ENCODE measurements at regions not wholly inside any gene's neighbourhood (a gene's known extent, or its start where the extent isn't known, plus 50 kb on each side); places are given as distances from the start of the nearest gene placed in this dataset.
A peak's percentile ranks its signal among the peaks of the same experiment; 100 is the strongest.

DNA sequence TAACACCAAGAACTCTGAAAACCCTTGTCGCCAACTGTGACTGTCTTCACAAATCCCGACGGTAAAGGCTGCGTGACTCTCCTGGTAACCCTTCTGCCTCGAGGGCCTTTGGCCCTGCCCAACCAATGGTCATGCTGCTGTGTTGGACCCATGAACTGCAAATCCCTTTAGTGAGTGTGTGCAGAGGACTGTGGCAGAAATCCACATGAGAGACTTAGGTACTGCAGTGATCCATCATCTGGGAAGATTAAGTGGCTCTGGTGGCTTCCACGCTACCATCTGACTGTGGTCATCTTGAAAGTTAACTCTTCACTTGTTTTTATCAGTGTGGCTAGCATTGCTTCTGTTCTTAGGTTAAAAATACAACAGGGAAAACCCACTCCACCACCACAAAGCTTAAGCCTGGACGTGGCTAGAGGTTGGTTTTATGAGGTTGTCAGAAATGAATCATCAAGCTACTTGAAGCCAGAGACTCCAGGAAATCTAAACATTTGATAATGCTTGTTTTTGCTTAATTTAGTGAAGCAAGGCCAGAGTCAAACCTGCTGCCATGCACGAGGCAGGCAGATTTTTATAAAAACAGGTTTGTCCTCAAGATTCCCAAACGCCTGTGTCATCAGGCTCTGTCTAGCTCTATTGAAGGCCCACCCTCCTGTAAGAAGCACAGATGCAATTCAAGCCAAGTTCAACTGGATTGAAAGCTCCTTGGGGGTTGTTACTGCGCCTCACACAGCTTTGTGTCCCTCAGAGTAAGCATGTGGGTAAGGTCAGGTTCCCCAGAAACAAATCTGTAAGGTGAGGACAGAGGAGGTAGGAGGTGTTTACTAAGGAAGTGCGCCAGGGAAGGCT lies 52.7 kb upstream of the ERCC6L2 start:
- peak; percentile 88 for DNase-seq

DNA sequence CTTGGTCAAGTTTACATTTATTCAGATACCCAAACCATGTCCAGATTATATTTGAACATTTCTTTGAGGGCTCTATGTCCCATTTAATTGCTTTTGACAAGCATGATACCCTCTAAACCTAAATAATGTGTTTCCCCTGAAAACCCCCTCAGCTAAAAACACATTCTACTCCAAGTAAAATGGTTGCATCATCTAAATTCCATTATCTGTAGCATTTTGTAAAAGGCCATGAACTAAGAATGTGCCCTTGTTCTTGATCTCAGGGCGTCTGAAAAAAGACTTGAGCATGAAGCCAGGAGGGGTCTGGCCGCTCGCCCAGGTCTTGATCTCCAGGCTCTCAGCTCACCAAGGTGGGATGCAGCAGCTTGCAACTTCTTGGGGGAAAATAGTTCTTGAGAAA lies 53.5 kb upstream of the ERCC6L2 start:
- DNase-seq, result no peak

GRCh38 chr9:95820074-95820473 lies 55.4 kb upstream of the ERCC6L2 start:
- DNase-seq, result no peak

DNA sequence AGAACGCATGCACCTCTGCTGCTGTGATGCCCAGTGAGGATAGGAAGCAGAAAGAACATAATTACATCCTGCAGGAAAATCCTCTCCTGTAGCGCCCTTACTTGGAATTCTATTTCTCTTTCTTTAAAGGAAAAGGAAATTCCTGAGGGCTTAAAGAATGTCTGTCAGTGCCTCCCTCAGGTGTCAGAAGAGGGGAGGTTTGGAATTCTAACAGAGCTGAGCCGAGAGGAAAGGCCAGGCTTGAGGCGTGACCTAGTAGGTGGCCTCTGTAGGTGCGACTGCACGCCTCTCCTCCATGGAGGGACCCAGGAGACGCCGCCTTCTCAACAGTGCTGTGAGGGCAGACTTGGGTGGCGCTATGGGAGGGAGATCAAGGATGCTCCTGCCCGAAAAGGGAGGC lies 55.9 kb upstream of the ERCC6L2 start:
- DNase-seq, result no peak

DNA sequence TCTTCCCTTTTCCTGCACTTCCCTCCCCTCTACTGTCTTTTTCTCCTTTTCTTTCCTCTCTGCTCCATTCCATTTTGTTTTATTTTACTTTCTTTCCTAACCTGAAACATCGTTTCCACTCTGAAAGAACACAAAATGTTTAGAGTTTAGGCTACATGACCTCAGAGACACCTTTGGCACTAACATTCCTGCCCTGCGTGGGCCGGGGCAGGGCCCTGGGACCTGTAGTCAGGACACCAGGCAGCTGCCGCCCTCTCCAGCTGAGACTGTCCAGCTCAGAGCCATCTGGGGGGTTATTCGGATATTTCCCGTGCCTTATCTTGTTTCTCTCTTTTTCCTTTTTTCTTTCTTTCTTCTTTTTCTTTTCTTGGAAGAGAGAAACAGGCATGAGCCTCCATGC lies 58.3 kb upstream of the ERCC6L2 start:
- DNase-seq, result no peak

DNA sequence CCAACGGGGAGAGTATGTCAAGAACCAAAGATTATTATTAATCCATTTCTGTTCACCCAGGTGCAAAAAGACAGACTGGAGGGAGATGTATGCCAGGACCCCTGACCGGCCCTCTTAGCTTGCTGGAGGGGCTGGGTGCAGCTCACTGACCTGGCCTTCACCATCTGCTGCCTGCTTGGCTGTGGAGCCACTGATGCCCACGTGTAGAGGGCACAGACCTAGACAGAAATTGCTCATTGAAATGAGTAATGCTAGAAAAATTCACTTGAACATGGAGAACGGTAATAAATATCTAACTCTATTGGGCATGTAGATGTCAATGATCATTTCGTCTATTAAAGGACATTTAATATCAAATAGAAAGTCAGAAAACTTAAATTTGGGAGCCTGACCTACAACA lies 58.8 kb upstream of the ERCC6L2 start:
- DNase-seq, result peak; percentile 39

DNA sequence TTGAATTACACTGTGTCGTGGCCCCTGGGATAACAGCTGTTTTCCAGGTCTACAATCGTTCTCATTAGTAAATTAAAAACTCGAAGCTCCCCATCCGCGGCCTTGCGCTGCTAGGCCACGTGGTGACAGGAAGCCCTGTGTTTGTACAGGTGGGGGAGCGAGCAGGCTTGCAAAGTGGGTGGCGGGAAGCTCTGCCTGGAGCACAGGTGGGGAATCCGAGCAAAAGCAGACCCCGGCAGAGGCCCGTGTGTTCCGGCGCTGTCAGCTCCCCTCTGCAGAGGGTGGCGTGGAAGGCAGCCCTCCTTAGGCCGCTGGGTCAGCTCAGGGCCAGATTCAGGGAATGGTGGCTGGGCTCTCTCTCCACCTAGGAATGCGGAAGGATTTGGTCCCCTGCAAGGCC lies 59.5 kb upstream of the ERCC6L2 start:
- no peak for DNase-seq

- peak; percentile 61 for DNase-seq
These were observed 60.4 kb upstream of the ERCC6L2 start for GRCh38 chr9:95815133-95815532.

GRCh38 chr9:95813923-95814322 lies 61.6 kb upstream of the ERCC6L2 start:
- no peak for DNase-seq

- no peak for DNase-seq
These were observed 64.7 kb upstream of the ERCC6L2 start for GRCh38 chr9:95810814-95811213.

GRCh38 chr9:95810133-95810532 lies 65.4 kb upstream of the ERCC6L2 start:
- no peak for DNase-seq

DNA sequence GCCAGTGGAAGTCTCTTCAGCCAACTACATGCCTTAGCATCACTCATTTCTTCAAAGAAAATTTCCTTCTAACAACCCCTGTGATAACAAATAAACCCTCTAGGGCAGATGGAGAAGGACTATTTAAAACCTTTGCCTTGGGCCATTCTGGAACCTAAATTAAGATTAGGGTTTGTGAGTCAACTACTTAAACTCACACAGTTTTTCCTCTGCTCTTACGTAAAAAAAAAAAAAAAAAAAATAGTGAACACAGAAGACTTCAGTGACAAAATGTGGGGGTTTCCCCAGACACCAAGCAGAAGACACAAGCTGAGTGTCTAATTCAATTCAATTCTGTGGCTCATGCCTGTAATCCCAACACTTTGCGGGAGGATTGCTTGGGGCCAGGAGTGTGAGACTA lies 65.8 kb upstream of the ERCC6L2 start:
- DNase-seq, result no peak

- DNase-seq, result peak; percentile 72
These were observed 67.5 kb upstream of the ERCC6L2 start for GRCh38 chr9:95808011-95808410.

GRCh38 chr9:95807326-95807947 lies 68.1 kb upstream of the ERCC6L2 start:
- DNase-seq, result no peak

DNA sequence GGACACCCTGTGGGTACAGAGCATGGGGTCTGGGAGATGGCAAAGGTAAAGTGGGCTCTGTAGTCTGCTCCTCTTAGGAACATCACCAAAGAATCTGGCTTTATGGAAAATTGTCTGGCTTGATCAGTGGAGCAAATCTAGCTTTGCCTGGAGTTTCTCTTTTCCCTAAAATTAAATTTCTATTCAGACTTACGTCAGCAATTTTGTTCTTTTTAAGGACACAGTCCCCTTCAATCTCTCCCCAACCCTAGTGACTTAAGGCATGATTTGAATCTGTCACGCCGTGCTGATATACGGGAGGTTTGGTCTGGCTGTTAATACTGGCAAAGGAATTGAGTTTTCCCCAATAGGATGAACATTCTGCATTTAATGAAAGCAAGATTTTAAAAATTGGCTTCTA lies 72.3 kb upstream of the ERCC6L2 start:
- DNase-seq, result no peak

DNA sequence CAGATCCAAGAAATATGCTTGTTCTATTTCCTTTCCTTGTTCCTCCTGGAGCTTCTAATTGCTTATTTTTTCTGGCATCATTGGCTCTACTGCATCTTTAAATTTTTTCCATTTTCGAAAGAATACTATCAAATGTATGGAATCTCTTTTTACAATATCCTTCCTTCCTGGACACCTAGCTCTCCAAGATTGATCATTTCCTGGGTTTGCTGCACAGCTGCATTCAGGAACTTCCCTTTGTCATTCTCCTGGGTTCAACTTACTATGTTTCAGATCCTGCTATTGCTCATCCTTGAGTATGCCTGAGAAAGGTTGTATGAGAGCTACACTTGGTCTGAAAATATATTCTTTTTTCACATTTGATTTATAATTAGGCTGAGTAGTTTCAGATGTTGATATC lies 73.7 kb upstream of the ERCC6L2 start:
- DNase-seq, result no peak

DNA sequence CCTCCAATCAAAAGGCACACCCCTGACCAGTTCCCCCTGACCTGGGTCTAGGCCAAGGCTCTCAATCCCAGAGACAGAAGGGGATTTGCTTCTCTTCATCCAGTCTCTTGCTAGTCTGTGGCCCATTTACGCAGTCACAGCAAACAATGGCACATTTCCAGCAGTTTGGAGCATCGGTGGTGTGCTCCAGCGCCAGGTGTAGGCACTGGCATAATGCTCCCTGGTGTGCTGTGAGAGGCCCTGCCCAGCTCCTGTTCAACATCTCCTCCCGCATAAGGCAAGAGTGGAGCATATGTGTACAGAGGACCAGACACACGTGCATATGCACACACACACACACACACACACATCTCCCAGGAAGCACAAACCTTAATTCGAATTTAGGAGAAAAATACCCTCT lies 79.5 kb upstream of the ERCC6L2 start:
- DNase-seq, result no peak

- DNase-seq, result peak; percentile 96
These were observed 81.3 kb upstream of the ERCC6L2 start for GRCh38 chr9:95793924-95794828.

- no peak for DNase-seq
These were observed 83.8 kb upstream of the ERCC6L2 start for GRCh38 chr9:95791695-95792094.

GRCh38 chr9:95791286-95791685 lies 84.2 kb upstream of the ERCC6L2 start:
- no peak for DNase-seq

- DNase-seq, result no peak
These were observed 86.9 kb upstream of the ERCC6L2 start for GRCh38 chr9:95788521-95788991.

DNA sequence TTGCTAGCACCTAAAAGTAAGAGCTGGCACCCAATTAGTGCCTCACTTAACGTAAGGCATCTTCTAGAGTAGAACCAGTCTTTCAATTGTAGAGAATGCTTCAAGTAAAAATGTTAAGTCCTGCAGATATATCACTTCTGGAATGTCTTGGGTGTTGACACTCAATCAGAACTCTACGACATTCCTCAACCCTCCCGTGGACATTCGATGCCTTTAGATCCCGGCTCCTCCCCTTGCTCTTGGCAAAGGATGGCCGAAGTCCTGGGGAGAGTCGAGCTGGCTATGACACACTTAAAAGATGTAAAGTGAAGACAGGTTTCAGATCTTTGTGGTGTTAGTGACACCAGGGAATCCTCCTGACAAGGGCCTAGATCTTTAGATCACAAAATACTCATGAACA lies 87.5 kb upstream of the ERCC6L2 start:
- no peak for DNase-seq

GRCh38 chr9:95785209-95785608 lies 90.3 kb upstream of the ERCC6L2 start:
- DNase-seq, result peak; percentile 17

All from EL (cell line).